Keratinocyte (primary cell): ENCODE measurements at regions not wholly inside any gene's neighbourhood (a gene's known extent, or its start where the extent isn't known, plus 50 kb on each side); places are given as distances from the start of the nearest gene placed in this dataset.

Experiments
- CTCF ChIP-seq, 3 experiments: IDR thresholded peaks in 1 of 3; conservative IDR thresholded peaks in 1 of 3; optimal IDR thresholded peaks in 1 of 3; 2 replicates in 2 of 3; 3 replicates in 1 of 3; pipeline versions ENCODE3 to v1.5.1; 2011; ENCODE audit warnings: low read length in 3 of 3, mild to moderate bottlenecking in 3 of 3, moderate library complexity in 2 of 3, control low read depth in 1 of 3, inconsistent platforms in 1 of 3; ENCODE audit not compliant: insufficient read depth in 2 of 3; ENCODE audit errors: extremely low read depth in 1 of 3
- EZH2 ChIP-seq: IDR thresholded peaks from one replicate; pipeline ENCODE4 v1.6.1; 2012; ENCODE audit warnings: inconsistent platforms, mild to moderate bottlenecking, low read length, moderate library complexity

GRCh38 chr4:125243789-125244397 lies 70.9 kb upstream of the FAT4 start:
- no peak for TF ChIP-seq EZH2
- no peak for TF ChIP-seq CTCF (optimal IDR thresholded peaks at IDR 0.05 in 1 of 3, IDR thresholded peaks at IDR 0.05 in 1 of 3, conservative IDR thresholded peaks at IDR 0.05 in 1 of 3; ENCODE audit: extremely low read depth in 1 of 3, insufficient read depth in 2 of 3, low read length in 3 of 3)
